SJCRH30 (cell line): ENCODE measurements at regions not wholly inside any gene's neighbourhood (a gene's known extent, or its start where the extent isn't known, plus 50 kb on each side); places are given as distances from the start of the nearest gene placed in this dataset.

Experiments used
- DNase-seq, 2 experiments: peaks; one replicate each; pipeline ENCODE4 v3.0.0-alpha.2; 2015 to 2020
- H3K27ac ChIP-seq: fragments of 250-450 bp; sonication (Bioruptor Pico); 2 replicates; pipeline ENCODE4 v1.5.1; 2020; ENCODE audit warnings: mild to moderate bottlenecking, moderate library complexity
- H3K27me3 ChIP-seq: fragments of 250-450 bp; sonication (Bioruptor Pico); 2 replicates; pipeline ENCODE4 v1.5.1; 2020; ENCODE audit warnings: mild to moderate bottlenecking, moderate library complexity
- H3K36me3 ChIP-seq: fragments of 250-450 bp; sonication (Bioruptor Pico); 2 replicates; pipeline ENCODE4 v1.5.1; 2020; ENCODE audit warnings: mild to moderate bottlenecking, moderate library complexity
- H3K4me1 ChIP-seq: fragments of 250-450 bp; sonication (Bioruptor Pico); 2 replicates; pipeline ENCODE4 v1.5.1; 2020; ENCODE audit warnings: mild to moderate bottlenecking, moderate library complexity
- H3K4me3 ChIP-seq: fragments of 250-450 bp; sonication (Bioruptor Pico); 2 replicates; pipeline ENCODE4 v1.5.1; 2020; ENCODE audit warnings: mild to moderate bottlenecking, moderate library complexity
- H3K9me3 ChIP-seq: fragments of 250-450 bp; sonication (Bioruptor Pico); replicated peaks from 2 replicates; pipeline ENCODE4 v1.5.1; 2020; ENCODE audit warnings: mild to moderate bottlenecking, moderate library complexity

DNA sequence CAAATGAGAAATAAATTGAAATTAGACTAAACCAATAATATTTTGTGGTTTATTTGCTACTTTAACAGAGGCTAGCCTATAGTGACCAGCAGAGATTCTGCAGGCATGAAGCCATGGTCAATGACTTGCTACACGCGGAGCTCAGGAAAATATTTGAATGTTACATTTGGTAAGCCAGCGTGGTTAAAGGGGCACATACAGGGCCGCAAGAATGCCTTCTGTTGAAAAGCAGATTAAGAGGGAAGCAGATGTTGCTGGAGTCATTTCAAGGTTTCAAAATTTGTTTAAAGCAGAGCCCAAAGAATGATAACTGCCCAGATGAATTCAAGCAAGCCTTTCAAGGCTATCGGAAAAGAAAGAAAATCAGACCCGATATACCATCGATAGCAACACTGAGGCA is 294.3 kb upstream of the MAN1A1 start:
- Histone ChIP-seq H3K36me3 (no peaks in the 10 kb centered on the region), H3K4me3 (no peak overlapping the region), H3K9me3 (no peaks in the 10 kb centered on the region), H3K4me1 (no peaks in the 10 kb centered on the region), H3K27me3 (no peaks in the 10 kb centered on the region), H3K27ac (no peak overlapping the region)
- peak in 1 of 2 experiments; percentile 28 for DNase-seq

DNA sequence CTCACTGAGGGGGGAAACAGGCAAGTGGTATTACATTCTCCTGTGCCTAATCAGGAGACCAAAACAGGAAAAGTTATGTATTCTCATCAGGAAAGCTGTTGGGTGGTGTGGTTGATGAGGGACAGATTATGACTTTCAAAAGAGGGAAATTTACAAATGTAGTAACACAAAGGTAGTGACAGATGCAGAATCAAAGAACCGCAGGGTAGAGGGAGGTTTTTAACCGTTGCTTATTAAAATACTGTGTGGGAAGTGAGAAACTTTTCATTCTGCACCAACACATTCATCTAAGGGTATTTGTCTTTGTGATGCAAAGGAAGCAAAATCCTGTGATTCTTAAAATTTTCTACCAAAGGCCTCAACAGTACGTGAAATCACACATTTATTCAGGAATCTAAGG is 288.2 kb upstream of the MAN1A1 start:
- Histone ChIP-seq H3K27me3 (no peaks in the 10 kb centered on the region), H3K4me3 (no peak overlapping the region)
- no peak for DNase-seq

DNA sequence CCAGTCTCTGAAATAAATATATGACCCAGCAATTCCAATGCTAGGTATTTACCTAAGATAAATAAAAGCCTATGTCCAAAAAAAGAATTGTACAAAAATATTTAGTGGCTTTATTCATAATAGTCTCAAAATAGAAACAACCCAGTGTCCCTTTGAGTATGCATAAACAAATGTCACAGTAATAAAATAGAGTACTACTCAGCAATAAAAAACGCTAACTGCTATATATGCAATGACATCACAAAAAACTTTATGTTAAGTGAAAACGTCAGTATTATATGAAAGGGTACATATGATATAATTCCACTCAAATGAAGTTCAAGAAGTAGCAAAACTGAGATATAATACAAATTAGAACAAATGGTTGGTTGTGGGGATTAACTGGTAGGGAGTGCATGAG is 286.5 kb upstream of the MAN1A1 start:
- Histone ChIP-seq H3K4me3 (no peak overlapping the region), H3K9me3 (no peaks in the 10 kb centered on the region), H3K4me1 (no peaks in the 10 kb centered on the region), H3K27me3 (no peaks in the 10 kb centered on the region), H3K27ac (no peak overlapping the region), H3K36me3 (no peaks in the 10 kb centered on the region)
- DNase-seq: no peak

More for the DNA sequence above, 288.2 kb upstream of the MAN1A1 start:
- H3K9me3 ChIP-seq: no peaks in the 10 kb centered on the region
- H3K4me1 ChIP-seq: no peaks in the 10 kb centered on the region
- H3K27ac ChIP-seq: no peak overlapping the region
- H3K36me3 ChIP-seq: no peaks in the 10 kb centered on the region

DNA sequence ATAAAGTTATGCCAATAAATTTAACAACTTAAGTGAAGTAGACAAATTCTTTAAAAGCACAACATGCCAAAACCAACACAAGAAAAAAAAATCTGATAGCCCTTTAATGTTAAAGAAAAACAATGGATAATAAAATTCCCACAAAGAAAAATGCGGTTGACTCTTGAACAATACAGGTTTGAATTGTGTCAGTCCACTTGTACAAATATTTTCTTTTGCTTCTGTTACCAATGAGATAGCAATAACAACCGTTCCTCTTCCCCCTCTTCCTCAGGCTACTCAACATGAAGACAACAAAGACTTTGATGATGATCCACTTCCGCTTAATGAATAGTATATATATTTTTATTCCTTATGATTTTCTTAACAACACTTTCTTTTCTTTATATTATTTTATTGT is 283.9 kb upstream of the MAN1A1 start:
- H3K27me3 ChIP-seq: no peaks in the 10 kb centered on the region
- no peak overlapping the region for H3K27ac ChIP-seq
- H3K4me3 ChIP-seq: no peak overlapping the region
- H3K36me3 ChIP-seq: no peaks in the 10 kb centered on the region
- DNase-seq: no peak
- H3K9me3 ChIP-seq: no peaks in the 10 kb centered on the region
- H3K4me1 ChIP-seq: no peaks in the 10 kb centered on the region

DNA sequence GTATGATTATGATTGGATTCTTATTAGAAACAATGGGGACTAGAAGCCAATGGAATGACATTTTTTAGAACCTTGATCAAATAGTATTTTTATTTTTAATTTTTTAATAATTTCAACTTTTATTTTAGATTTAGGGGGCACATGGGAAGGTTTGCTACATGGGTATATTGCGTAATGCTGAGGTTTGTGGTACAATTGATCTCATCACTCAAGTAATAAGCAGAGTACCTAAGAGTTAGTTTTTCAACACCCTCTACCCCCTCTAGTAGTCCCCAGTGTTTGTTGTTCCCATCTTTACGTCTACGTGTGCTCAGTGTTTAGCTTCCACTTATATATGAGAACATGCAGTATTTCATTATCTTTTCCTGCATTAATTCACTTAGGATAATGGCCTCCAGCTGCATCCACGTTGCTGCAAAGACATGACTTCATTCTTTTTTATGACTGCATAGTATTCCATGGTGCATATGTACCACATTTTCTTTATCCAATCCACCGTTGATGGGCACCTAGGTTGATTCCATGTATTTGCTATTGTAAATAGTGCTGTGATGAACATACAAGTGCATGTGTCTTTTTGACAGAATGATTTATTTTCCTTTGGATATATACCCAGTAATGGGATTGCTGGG is 281.1 kb upstream of the MAN1A1 start:
- no peaks in the 10 kb centered on the region for H3K4me1 ChIP-seq
- H3K27me3 ChIP-seq: no peaks in the 10 kb centered on the region
- H3K4me3 ChIP-seq: no peak overlapping the region
- no peak for DNase-seq
- no peaks in the 10 kb centered on the region for H3K36me3 ChIP-seq
- no peaks in the 10 kb centered on the region for H3K9me3 ChIP-seq
- H3K27ac ChIP-seq: no peak overlapping the region

DNA sequence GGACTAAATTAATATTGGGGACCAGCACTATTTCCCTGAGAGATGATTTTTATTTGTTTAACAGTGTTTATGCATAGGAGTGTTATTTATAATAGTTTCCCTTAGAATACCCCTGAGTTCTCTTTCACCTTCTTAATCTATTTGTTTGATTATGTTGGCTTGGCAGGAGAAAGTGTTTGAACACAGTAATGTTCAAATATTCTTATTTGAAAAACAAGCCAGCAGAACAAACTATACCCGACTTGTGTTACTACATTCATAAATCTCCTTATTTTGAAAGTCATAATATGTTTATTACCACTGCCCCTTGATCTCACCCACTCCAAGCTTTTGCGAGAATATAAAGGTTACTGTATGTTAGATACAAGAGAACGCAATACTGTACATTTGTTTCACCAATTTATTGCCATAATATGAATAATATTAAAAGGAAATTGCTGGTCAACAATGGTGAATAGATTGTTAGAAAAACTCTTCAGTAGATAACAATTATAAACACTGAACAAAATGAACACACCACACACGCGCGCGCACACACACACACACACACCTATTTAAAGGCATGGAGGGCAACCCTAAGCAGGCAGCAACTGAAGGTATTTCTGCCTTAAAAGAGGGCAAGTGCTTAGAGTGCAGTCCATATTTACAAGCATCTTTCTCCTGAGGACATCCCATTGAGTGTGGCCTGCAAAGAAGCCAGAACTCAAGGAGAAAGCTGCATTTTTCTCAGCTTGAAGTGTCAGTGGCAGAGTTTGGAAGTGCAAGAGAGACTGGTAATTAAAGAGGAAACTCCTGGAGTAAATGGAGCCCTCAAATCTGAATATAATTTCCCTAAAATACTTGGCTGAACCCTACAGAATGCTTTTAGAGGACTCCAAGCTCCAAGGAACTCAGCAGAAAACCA is 279.4 kb upstream of the MAN1A1 start:
- Histone ChIP-seq H3K4me1 (no peaks in the 10 kb centered on the region), H3K27me3 (no peaks in the 10 kb centered on the region), H3K9me3 (no peaks in the 10 kb centered on the region), H3K27ac (no peak overlapping the region), H3K4me3 (no peak overlapping the region), H3K36me3 (no peaks in the 10 kb centered on the region)
- no peak for DNase-seq

DNA sequence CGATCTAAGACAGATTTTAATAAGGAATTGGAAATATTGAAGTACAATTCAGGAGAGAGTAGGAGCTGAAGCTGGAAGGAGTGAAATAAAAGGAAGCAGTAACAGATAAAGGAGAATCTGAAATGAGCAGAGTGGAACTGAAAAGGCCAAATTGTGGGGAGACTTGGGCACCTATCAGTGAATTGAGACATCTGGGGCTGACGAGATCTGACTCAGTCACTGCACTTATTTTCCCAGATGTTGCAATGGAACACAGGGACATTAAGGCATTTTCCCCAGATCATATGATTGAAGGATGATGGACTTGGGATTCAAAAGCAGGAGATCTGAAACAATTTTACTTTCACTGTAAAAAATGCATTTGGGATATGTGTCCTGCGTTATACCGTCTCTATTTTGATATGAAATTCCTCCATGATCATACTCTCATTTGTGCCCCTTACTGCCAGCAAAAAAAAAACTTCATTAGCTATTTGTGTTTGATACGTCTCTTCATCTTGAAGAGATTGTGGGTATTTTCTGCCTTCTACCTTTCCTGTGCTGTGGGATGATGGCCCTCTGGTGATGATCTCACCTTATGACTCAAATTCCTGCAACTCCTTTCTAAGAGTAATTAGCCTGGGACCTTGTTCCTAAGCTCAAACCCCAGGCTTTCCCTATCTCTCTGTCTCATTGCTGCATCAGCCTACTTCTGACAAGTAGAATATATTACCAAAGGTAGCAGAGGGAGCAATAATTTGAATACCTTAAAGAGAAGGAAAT is 278.5 kb upstream of the MAN1A1 start:
- Histone ChIP-seq H3K9me3 (no peaks in the 10 kb centered on the region), H3K36me3 (no peaks in the 10 kb centered on the region), H3K4me1 (no peaks in the 10 kb centered on the region), H3K27me3 (no peaks in the 10 kb centered on the region), H3K4me3 (no peak overlapping the region), H3K27ac (no peak overlapping the region)
- no peak for DNase-seq

DNA sequence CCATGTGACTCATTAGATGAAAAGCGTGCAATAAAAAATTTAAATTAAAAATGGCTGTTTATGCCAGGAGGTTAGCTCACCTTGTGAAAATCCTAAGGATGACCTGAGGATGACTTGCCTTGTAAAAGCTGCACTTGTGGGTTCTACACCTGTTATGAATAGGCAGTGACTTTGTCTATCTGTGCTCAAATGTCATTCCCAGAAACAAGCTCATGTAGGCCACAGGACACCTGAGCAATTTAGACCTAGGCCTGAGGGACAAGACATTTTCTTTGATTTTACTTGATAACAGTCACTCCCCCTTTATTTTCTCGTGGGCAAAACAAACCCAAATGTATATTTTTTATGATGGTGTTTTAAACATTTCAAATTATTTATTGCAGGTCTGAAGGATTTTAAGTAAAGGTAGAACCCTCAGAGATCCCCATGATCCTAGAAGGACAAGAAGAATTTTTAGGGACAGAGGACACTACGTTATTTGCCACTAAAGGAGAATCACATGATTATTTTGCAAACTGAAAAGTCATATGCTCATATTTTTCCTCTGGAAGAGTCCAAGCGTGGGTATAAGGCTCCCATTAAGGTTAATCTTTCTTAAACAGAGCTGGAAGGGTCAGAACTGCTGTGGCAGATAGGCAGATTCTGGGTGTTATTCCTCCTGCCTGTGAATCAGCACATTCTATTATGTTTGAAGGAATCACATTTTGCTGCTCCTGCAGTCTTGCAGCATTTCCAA is 277.5 kb upstream of the MAN1A1 start:
- no peaks in the 10 kb centered on the region for H3K36me3 ChIP-seq
- no peaks in the 10 kb centered on the region for H3K27me3 ChIP-seq
- DNase-seq: no peak
- no peaks in the 10 kb centered on the region for H3K4me1 ChIP-seq
- no peak overlapping the region for H3K27ac ChIP-seq
- H3K9me3 ChIP-seq: no peaks in the 10 kb centered on the region
- no peak overlapping the region for H3K4me3 ChIP-seq

DNA sequence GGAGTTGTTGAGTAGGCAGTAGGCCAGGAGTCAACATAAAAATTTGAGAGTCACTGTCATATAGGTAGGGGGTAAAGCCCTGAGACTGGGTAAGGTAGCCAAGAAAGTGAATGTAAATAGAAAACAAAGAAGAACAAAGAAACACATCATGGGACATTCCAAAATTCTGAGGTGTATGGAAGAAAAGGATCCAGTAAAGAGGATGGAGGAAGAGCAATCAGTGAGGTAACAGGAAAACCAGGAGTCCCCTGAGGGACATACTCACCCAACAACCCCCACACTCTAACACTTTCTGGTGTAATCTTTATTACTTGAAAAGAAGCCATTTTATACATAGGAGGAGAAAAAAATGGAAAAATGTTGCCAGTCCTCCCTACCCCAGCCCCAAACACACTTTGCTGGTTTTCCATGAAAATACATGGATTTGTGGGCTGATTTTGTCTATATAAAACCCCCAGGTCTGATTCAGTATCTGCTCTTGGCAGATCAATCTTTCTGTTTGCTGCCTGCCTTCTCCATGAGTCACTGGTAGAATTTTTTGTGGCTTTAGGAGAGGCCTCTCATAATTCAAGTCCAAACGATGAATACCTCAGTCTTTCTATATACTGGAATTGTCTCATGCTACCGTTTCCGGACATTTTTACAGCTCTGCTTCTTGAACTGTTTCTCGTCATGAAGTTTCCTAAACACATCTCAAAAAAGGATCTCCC is 271.4 kb upstream of the MAN1A1 start:
- DNase-seq: no peak

DNA sequence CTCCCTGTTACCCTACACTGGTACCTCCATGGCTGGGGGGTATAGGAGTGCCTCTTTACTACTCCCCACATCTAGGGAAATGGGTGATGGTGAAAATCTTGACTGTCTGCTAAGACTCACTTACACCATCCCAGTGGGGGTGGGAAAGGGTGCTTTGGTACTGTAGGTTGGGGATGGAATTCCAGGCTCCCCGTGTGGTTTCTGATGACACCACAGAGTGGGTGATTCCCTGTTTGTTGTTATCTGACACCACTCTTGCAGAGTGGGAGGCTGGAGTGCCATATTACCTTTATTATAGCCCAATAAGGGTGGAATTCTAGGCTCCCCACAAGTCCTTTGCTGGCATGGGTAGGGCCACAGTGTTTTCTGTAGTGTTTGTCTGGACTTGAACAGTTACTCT is 264.6 kb upstream of the MAN1A1 start:
- Histone ChIP-seq H3K9me3 (no peaks in the 10 kb centered on the region), H3K27ac (no peak overlapping the region), H3K4me1 (no peaks in the 10 kb centered on the region), H3K27me3 (0 out of 2 replicates have a peak, but pooled peaks cover 2% of the 10 kb centered on the region), H3K4me3 (no peak overlapping the region), H3K36me3 (no peaks in the 10 kb centered on the region)
- DNase-seq: no peak

More for the DNA sequence above, 271.4 kb upstream of the MAN1A1 start:
- no peaks in the 10 kb centered on the region for H3K9me3 ChIP-seq
- no peak overlapping the region for H3K27ac ChIP-seq
- H3K4me1 ChIP-seq: no peaks in the 10 kb centered on the region
- 0 out of 2 replicates have a peak, but pooled peaks cover 2% of the 10 kb centered on the region for H3K27me3 ChIP-seq
- no peaks in the 10 kb centered on the region for H3K36me3 ChIP-seq
- H3K4me3 ChIP-seq: no peak overlapping the region

DNA sequence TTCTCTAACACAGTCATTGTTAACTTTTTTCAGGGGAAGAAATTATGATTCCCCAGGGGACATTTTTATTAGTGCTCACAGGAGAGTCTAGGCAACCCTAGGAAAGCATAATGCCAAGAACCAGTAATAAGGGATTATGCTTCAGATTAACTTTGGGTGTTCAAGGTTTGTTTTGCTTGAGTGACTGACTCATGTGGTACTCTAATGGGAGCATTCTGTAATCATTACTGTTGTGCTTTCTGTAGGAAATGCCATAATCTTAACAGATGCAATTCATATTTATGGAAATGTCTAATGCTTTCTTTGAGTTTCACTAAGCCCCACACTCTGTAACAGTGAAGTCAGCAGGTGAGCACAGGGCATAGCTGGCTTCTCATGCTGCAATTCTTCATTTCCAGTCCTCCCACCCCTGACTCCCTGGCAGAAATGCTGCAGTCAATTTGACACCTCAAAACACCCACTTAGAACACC is 263.4 kb upstream of the MAN1A1 start:
- H3K4me3 ChIP-seq: no peak overlapping the region
- DNase-seq: no peak
- no peak overlapping the region for H3K27ac ChIP-seq
- 0 out of 2 replicates have a peak, but pooled peaks cover under 1% of the 10 kb centered on the region for H3K27me3 ChIP-seq
- no peaks in the 10 kb centered on the region for H3K36me3 ChIP-seq
- H3K9me3 ChIP-seq: no peaks in the 10 kb centered on the region
- H3K4me1 ChIP-seq: no peaks in the 10 kb centered on the region

DNA sequence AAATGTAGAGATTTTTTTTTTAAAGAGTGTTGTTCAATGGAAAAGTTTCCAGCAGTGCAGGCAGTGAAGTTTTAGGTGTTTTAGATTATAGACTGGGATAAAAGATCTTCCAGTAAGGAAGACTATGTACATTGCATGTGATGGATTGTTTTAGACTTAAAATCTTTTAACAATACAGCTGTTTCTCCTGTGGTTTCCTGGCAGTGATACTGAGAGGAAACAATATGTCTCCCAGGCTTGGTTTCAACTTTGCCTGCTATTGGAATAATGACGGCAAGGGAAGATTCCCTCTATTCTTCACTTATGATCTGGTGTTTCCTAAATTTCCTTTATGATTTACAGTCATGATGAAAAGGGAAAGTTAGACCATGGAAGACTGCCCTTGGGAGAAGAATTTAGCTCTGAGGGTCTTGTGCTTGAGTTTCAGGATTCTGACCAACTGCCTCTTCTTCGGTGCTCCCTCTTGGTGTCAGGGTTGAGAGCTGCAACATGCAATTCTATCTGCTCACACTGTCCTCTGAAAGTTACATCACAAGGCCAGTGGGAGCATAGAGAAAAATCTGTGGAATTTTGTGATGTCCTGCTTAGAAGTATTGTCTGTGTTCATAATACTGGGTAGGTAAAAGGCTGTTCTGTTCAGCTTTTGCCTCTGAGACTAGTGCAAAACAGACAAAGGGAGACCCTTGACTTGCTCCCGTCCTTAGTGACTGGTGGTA is 262.8 kb upstream of the MAN1A1 start:
- Histone ChIP-seq H3K27me3 (no peaks in the 10 kb centered on the region), H3K27ac (no peak overlapping the region), H3K9me3 (no peaks in the 10 kb centered on the region), H3K36me3 (no peaks in the 10 kb centered on the region), H3K4me3 (no peak overlapping the region), H3K4me1 (no peaks in the 10 kb centered on the region)
- peak in 1 of 2 experiments; percentile 14 for DNase-seq

DNA sequence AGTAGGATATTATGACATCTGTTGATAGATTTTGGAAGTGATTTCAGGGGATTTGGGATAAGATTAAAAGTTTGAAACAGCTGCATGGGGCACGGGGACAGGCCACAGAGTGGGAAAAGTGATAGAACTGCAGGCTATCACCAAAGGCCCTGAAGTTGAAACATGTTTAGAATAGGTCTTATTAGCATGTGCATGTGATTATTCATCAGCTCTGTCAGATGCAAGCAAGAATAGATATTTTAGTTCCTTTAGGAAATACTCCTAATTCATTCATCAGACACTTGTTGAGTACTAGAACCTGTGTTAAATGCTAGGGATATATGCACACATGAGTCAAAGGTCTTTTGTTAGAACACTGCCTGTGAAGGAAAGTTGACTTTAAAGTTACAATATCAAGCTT is 261.2 kb upstream of the MAN1A1 start:
- no peak for DNase-seq
- no peak overlapping the region for H3K27ac ChIP-seq

More for the DNA sequence above, 261.2 kb upstream of the MAN1A1 start:
- H3K4me3 ChIP-seq: no peak overlapping the region
- no peaks in the 10 kb centered on the region for H3K9me3 ChIP-seq
- H3K4me1 ChIP-seq: no peaks in the 10 kb centered on the region
- H3K27me3 ChIP-seq: no peaks in the 10 kb centered on the region
- no peaks in the 10 kb centered on the region for H3K36me3 ChIP-seq
